ENCODE measurements at regions not wholly inside any gene's neighbourhood (a gene's known extent, or its start where the extent isn't known, plus 50 kb on each side); places are given as distances from the start of the nearest gene placed in this dataset.

DNA sequence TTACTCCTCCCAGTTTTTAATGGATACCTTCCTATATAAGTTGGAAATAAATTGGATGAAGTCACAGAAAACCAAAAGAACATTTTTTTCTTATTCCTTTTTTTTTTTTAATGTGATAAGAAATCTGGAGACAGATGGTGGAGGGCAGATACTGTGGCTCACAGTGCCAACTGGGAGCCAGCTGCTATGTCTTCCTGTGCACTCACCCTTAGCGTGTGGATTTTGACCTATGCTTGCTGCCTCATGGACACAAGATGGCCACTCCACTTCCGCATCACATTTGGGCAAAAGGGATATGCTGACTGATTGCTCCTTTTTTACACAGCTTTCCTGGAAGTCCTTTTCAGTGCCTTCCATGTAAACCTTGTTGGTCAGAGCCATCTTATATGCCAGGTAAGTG lies 342.6 kb downstream of the MAN2A1 start:
- no peak for TF ChIP-seq CBX2 (IDR thresholded peaks at IDR 0.05; ENCODE audit: borderline replicate concordance, low read depth)
- TF ChIP-seq, protein P1, sequence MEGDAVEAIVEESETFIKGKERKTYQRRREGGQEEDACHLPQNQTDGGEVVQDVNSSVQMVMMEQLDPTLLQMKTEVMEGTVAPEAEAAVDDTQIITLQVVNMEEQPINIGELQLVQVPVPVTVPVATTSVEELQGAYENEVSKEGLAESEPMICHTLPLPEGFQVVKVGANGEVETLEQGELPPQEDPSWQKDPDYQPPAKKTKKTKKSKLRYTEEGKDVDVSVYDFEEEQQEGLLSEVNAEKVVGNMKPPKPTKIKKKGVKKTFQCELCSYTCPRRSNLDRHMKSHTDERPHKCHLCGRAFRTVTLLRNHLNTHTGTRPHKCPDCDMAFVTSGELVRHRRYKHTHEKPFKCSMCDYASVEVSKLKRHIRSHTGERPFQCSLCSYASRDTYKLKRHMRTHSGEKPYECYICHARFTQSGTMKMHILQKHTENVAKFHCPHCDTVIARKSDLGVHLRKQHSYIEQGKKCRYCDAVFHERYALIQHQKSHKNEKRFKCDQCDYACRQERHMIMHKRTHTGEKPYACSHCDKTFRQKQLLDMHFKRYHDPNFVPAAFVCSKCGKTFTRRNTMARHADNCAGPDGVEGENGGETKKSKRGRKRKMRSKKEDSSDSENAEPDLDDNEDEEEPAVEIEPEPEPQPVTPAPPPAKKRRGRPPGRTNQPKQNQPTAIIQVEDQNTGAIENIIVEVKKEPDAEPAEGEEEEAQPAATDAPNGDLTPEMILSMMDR (IDR thresholded peaks at IDR 0.05) = no peak
- TF ChIP-seq POLR2A (IDR thresholded peaks at IDR 0.05; ENCODE audit: low read length) = no peak
- TF ChIP-seq PBX3 (IDR thresholded peaks at IDR 0.05) = no peak
- no peak for TF ChIP-seq TFCP2L1 (CRISPR knock-in tag; IDR thresholded peaks at IDR 0.05)
- no peak for TF ChIP-seq SMC3 (IDR thresholded peaks at IDR 0.05)
